Fibroblast of lung (primary cell): ENCODE measurements at regions not wholly inside any gene's neighbourhood (a gene's known extent, or its start where the extent isn't known, plus 50 kb on each side); places are given as distances from the start of the nearest gene placed in this dataset.

Source experiments
- DNase-seq, 2 donors: peaks; one replicate each; pipeline versions ENCODE4 v3.0.0 to v3.0.0-alpha.2; 2010; ENCODE audit warnings: low read depth in 2 of 2
- H2AFZ ChIP-seq: 2 replicates; pipeline ENCODE4 v1.5.1; 2012; ENCODE audit warnings: low read length, control low read depth, inconsistent platforms
- H3K27ac ChIP-seq: 2 replicates; pipeline ENCODE4 v1.5.1; 2011; ENCODE audit warnings: low read length, control low read depth; ENCODE audit not compliant: insufficient read depth
- H3K27me3 ChIP-seq: 2 replicates; pipeline ENCODE4 v1.5.1; 2011; ENCODE audit warnings: mild to moderate bottlenecking, low read length; ENCODE audit not compliant: control insufficient read depth, insufficient read depth
- H3K36me3 ChIP-seq: 2 replicates; pipeline ENCODE4 v1.5.1; 2011; ENCODE audit warnings: low read length; ENCODE audit not compliant: control insufficient read depth, insufficient read depth
- H3K4me1 ChIP-seq: 2 replicates; pipeline ENCODE4 v1.5.1; 2011; ENCODE audit warnings: low read length; ENCODE audit not compliant: control insufficient read depth, insufficient read depth; ENCODE audit errors: extremely low read depth
- H3K4me2 ChIP-seq: 2 replicates; pipeline ENCODE4 v1.5.1; 2011; ENCODE audit warnings: low read length, control low read depth; ENCODE audit not compliant: insufficient read depth; ENCODE audit errors: extremely low read depth
- H3K4me3 ChIP-seq, 4 experiments: fragments of 200-600 bp in 1 of 4; sonication (generic) in 1 of 4; replicated peaks in 1 of 4; 2 replicates each; pipeline ENCODE4 v1.5.1; 2011 to 2016; ENCODE audit warnings: low read length in 4 of 4, low read depth in 3 of 4, mild to moderate bottlenecking in 3 of 4, control low read depth in 2 of 4, inconsistent platforms in 1 of 4, mixed read lengths in 1 of 4; ENCODE audit not compliant: insufficient read depth in 1 of 4; ENCODE audit errors: control extremely low read depth in 1 of 4
- H3K79me2 ChIP-seq: 2 replicates; pipeline ENCODE4 v1.5.1; 2012; ENCODE audit warnings: mild to moderate bottlenecking, low read length, inconsistent platforms; ENCODE audit not compliant: control insufficient read depth, insufficient read depth
- H3K9ac ChIP-seq: 2 replicates; pipeline ENCODE4 v1.5.1; 2011; ENCODE audit warnings: mild to moderate bottlenecking, low read length, control low read depth; ENCODE audit not compliant: insufficient read depth
- H3K9me3 ChIP-seq: 2 replicates; pipeline ENCODE4 v1.5.1; 2012; ENCODE audit warnings: low read depth, low read length; ENCODE audit not compliant: control insufficient read depth, insufficient read depth
- H4K20me1 ChIP-seq: 2 replicates; pipeline ENCODE4 v1.5.1; 2011; ENCODE audit warnings: low read length; ENCODE audit not compliant: control insufficient read depth, insufficient read depth; ENCODE audit errors: extremely low read depth
- EZH2 ChIP-seq: IDR thresholded peaks from 2 replicates; pipeline ENCODE4 v1.5.1; 2012; ENCODE audit warnings: low read length, control low read depth, mild to moderate bottlenecking; ENCODE audit errors: missing control alignments
- TF ChIP-seq, protein P1 (sequence below), 2 donors: IDR thresholded peaks in 1 of 2; conservative IDR thresholded peaks in 1 of 2; 1 replicate in 1 of 2; 2 replicates in 1 of 2; pipeline ENCODE4 v1.5.1; 2011 to 2012; ENCODE audit warnings: low read length in 2 of 2, control low read depth in 1 of 2, inconsistent platforms in 1 of 2, low read depth in 1 of 2, mild to moderate bottlenecking in 1 of 2

GRCh38 chr9:107914151-107914550 is 424.6 kb upstream of the KLF4 start:
- DNase-seq = no peak
- TF ChIP-seq, protein P1, sequence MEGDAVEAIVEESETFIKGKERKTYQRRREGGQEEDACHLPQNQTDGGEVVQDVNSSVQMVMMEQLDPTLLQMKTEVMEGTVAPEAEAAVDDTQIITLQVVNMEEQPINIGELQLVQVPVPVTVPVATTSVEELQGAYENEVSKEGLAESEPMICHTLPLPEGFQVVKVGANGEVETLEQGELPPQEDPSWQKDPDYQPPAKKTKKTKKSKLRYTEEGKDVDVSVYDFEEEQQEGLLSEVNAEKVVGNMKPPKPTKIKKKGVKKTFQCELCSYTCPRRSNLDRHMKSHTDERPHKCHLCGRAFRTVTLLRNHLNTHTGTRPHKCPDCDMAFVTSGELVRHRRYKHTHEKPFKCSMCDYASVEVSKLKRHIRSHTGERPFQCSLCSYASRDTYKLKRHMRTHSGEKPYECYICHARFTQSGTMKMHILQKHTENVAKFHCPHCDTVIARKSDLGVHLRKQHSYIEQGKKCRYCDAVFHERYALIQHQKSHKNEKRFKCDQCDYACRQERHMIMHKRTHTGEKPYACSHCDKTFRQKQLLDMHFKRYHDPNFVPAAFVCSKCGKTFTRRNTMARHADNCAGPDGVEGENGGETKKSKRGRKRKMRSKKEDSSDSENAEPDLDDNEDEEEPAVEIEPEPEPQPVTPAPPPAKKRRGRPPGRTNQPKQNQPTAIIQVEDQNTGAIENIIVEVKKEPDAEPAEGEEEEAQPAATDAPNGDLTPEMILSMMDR (conservative IDR thresholded peaks at IDR 0.05 in 1 of 2, IDR thresholded peaks at IDR 0.05 in 1 of 2; ENCODE audit: low read depth in 1 of 2, low read length in 2 of 2) = no peak
- TF ChIP-seq EZH2 = no peak

DNA sequence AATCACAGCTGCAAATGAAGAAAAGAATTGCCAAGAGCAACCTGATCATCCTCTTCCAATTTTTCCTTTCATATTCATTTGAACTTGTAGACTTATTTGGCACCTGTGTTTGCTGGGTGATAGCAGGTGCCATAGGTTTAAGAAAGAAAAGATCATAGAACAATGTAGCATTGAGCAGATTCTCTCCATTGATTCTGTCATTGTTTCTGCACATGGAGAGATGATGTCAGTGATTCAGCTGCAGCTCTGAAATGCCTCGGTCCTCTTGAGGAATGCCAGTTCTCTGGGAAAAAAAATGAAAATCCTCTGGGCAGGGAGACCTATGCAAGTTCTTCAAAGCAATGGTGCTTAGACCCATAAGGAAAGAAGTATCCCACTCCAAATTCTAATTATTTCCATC is 418.1 kb upstream of the KLF4 start:
- Histone ChIP-seq H2AFZ (no peak overlapping the region), H3K27me3 (peaks cover 4% of the 10 kb centered on the region), H3K9ac (no peak overlapping the region), H3K4me2 (no peak overlapping the region), H3K4me3 (no peak overlapping the region), H3K9me3 (no peaks in the 10 kb centered on the region), H3K79me2 (no peaks in the 10 kb centered on the region), H3K36me3 (no peaks in the 10 kb centered on the region), H3K27ac (no peak overlapping the region), H3K4me1 (no peaks in the 10 kb centered on the region), H4K20me1 (no peaks in the 10 kb centered on the region)
- no peak for DNase-seq
- TF ChIP-seq, protein P1 (conservative IDR thresholded peaks at IDR 0.05 in 1 of 2, IDR thresholded peaks at IDR 0.05 in 1 of 2; ENCODE audit: low read depth in 1 of 2, low read length in 2 of 2) = no peak
- TF ChIP-seq EZH2 = no peak

More at GRCh38 chr9:107914151-107914550, 424.6 kb upstream of the KLF4 start:
- Histone ChIP-seq H4K20me1 (no peaks in the 10 kb centered on the region), H3K9me3 (no peaks in the 10 kb centered on the region), H3K4me2 (no peak overlapping the region), H3K79me2 (no peaks in the 10 kb centered on the region), H3K36me3 (no peaks in the 10 kb centered on the region), H3K27me3 (no peaks in the 10 kb centered on the region), H3K4me1 (no peaks in the 10 kb centered on the region), H3K9ac (no peak overlapping the region), H3K27ac (no peak overlapping the region), H3K4me3 (no peak overlapping the region), H2AFZ (no peak overlapping the region)

GRCh38 chr9:107907255-107907654 is 417.7 kb upstream of the KLF4 start:
- Histone ChIP-seq H3K79me2 (no peaks in the 10 kb centered on the region), H3K27ac (no peak overlapping the region), H2AFZ (no peak overlapping the region), H4K20me1 (no peaks in the 10 kb centered on the region), H3K4me2 (no peak overlapping the region), H3K4me1 (no peaks in the 10 kb centered on the region), H3K27me3 (peaks cover 4% of the 10 kb centered on the region), H3K4me3 (no peak overlapping the region), H3K9me3 (no peaks in the 10 kb centered on the region), H3K36me3 (no peaks in the 10 kb centered on the region), H3K9ac (no peak overlapping the region)
- no peak for DNase-seq
- TF ChIP-seq EZH2 = no peak
- TF ChIP-seq, protein P1 (conservative IDR thresholded peaks at IDR 0.05 in 1 of 2, IDR thresholded peaks at IDR 0.05 in 1 of 2; ENCODE audit: low read depth in 1 of 2, low read length in 2 of 2) = no peak
